MCF 10A (cell line): ENCODE measurements at regions not wholly inside any gene's neighbourhood (a gene's known extent, or its start where the extent isn't known, plus 50 kb on each side); places are given as distances from the start of the nearest gene placed in this dataset.
"Not testable (repeated sequence)": the region's sequence is repeated elsewhere in the genome, so short reads cannot be mapped to it uniquely, and the experiment has no call there.

Experiments used
- BruUV-seq: library from RNA; stranded (reverse); fragments of 400-500 nt; replicated peaks from 2 replicates; lab custom pipeline; 2021; lab: Mats Ljungman, UMichigan
- CTCF ChIA-PET: fragments of 300-600 bp; sonication (Branson Sonifier 250); formaldehyde crosslinking; extraction: SDS; loops from one replicate; lab custom pipeline; 2021; ENCODE audit warnings: antibody characterized with exemption, inconsistent platforms; lab: Yijun Ruan, JAX
- POLR2A ChIA-PET: fragments of 300-600, 350-650 bp; sonication (Branson Sonifier 250); formaldehyde crosslinking; extraction: SDS; loops from one replicate; lab custom pipeline; 2020; ENCODE audit warnings: antibody characterized with exemption, inconsistent platforms; lab: Yijun Ruan, JAX
- DNase-seq: peaks from one replicate; pipeline ENCODE4 v3.0.0-alpha.2; 2018; ENCODE audit not compliant: unreplicated experiment
- H3K27ac Mint-ChIP-seq: one replicate; pipeline ENCODE4 v1.8.0; 2022; ENCODE audit warnings: mild to moderate bottlenecking, low read depth, mixed read lengths; ENCODE audit not compliant: unreplicated experiment
- H3K27me3 Mint-ChIP-seq: one replicate; pipeline ENCODE4 v1.8.0; 2022; ENCODE audit warnings: mixed read lengths; ENCODE audit not compliant: insufficient read depth, unreplicated experiment
- H3K36me3 Mint-ChIP-seq: one replicate; pipeline ENCODE4 v1.8.0; 2022; ENCODE audit warnings: mild to moderate bottlenecking, moderate library complexity, mixed read lengths; ENCODE audit not compliant: insufficient read depth, unreplicated experiment
- H3K4me1 Mint-ChIP-seq: one replicate; pipeline ENCODE4 v1.8.0; 2022; ENCODE audit warnings: mixed read lengths; ENCODE audit not compliant: insufficient read depth, unreplicated experiment
- H3K4me3 Mint-ChIP-seq: one replicate; pipeline ENCODE4 v1.8.0; 2022; ENCODE audit warnings: mild to moderate bottlenecking, moderate library complexity, mixed read lengths; ENCODE audit not compliant: unreplicated experiment
- H3K9me3 Mint-ChIP-seq: one replicate; pipeline ENCODE4 v1.8.0; 2022; ENCODE audit warnings: mixed read lengths; ENCODE audit not compliant: unreplicated experiment
- CTCF ChIP-seq: fragments of 200-600 bp; IDR thresholded peaks from one replicate; pipeline ENCODE4 v1.8.0; 2022; ENCODE audit warnings: antibody characterized with exemption, mild to moderate bottlenecking; ENCODE audit not compliant: unreplicated experiment
- intact Hi-C: fragments of 100-400 bp; cut with micrococcal nuclease; formaldehyde crosslinking; loops from 2 replicates; pipeline ENCODE4 v1.14.1; 2022

GRCh38 chrX:89707363-89707927, 214.3 kb upstream of the TGIF2LX start:
- POLR2A ChIA-PET, H3K4me3 Mint-ChIP-seq, H3K27ac Mint-ChIP-seq, H3K27me3 Mint-ChIP-seq, H3K9me3 Mint-ChIP-seq, H3K4me1 Mint-ChIP-seq, BruUV-seq, intact Hi-C loops, CTCF ChIA-PET, H3K36me3 Mint-ChIP-seq, DNase-seq: not testable (repeated sequence)

GRCh38 chrX:89734367-89734766, 187.3 kb upstream of the TGIF2LX start:
- H3K9me3 Mint-ChIP-seq, H3K27me3 Mint-ChIP-seq, DNase-seq, H3K4me1 Mint-ChIP-seq, H3K27ac Mint-ChIP-seq, POLR2A ChIA-PET, H3K36me3 Mint-ChIP-seq, BruUV-seq, H3K4me3 Mint-ChIP-seq, intact Hi-C loops, CTCF ChIA-PET: not testable (repeated sequence)

- H3K27me3 Mint-ChIP-seq, POLR2A ChIA-PET, BruUV-seq, DNase-seq, H3K36me3 Mint-ChIP-seq, intact Hi-C loops, H3K9me3 Mint-ChIP-seq, H3K27ac Mint-ChIP-seq, H3K4me3 Mint-ChIP-seq, H3K4me1 Mint-ChIP-seq: not testable (repeated sequence)
- CTCF ChIA-PET: interaction anchor here (1.0 kb wide), 1 partner anchor 1637 kb away, joined by 3 read pairs; no protein-coding TSS in a partner anchor
These were observed 165.2 kb upstream of the TGIF2LX start for GRCh38 chrX:89756466-89756865.

GRCh38 chrX:89757767-89758166, 163.9 kb upstream of the TGIF2LX start:
- BruUV-seq, H3K36me3 Mint-ChIP-seq, H3K27me3 Mint-ChIP-seq, intact Hi-C loops, H3K27ac Mint-ChIP-seq, H3K4me1 Mint-ChIP-seq, H3K9me3 Mint-ChIP-seq, POLR2A ChIA-PET, H3K4me3 Mint-ChIP-seq: not testable (repeated sequence)
- CTCF ChIA-PET: interaction anchor here (1.6 kb wide), 1 partner anchor 19 kb away, joined by 5 read pairs; no protein-coding TSS in a partner anchor
- TF ChIP-seq CTCF: peak; percentile 40
- peak; percentile 30 for DNase-seq

- H3K4me1 Mint-ChIP-seq, POLR2A ChIA-PET, BruUV-seq, H3K27ac Mint-ChIP-seq, CTCF ChIA-PET, H3K36me3 Mint-ChIP-seq, intact Hi-C loops, H3K4me3 Mint-ChIP-seq, H3K27me3 Mint-ChIP-seq, H3K9me3 Mint-ChIP-seq: not testable (repeated sequence)
- peak; percentile 0 for DNase-seq
These were observed 162.5 kb upstream of the TGIF2LX start for GRCh38 chrX:89759076-89759685.

- H3K9me3 Mint-ChIP-seq, CTCF ChIA-PET, intact Hi-C loops, H3K27me3 Mint-ChIP-seq, H3K4me1 Mint-ChIP-seq, H3K4me3 Mint-ChIP-seq, H3K27ac Mint-ChIP-seq, DNase-seq, H3K36me3 Mint-ChIP-seq, BruUV-seq, POLR2A ChIA-PET: not testable (repeated sequence)
These were observed 150.1 kb upstream of the TGIF2LX start for GRCh38 chrX:89771639-89772038.

- H3K27me3 Mint-ChIP-seq, H3K4me3 Mint-ChIP-seq, H3K9me3 Mint-ChIP-seq, DNase-seq, H3K4me1 Mint-ChIP-seq, intact Hi-C loops, BruUV-seq, CTCF ChIA-PET, H3K36me3 Mint-ChIP-seq, H3K27ac Mint-ChIP-seq, POLR2A ChIA-PET: not testable (repeated sequence)
These were observed 110.3 kb upstream of the TGIF2LX start for GRCh38 chrX:89811440-89811839.

GRCh38 chrX:89839723-89840122, 82.0 kb upstream of the TGIF2LX start:
- H3K4me3 Mint-ChIP-seq, H3K27ac Mint-ChIP-seq, intact Hi-C loops, POLR2A ChIA-PET, H3K4me1 Mint-ChIP-seq, H3K36me3 Mint-ChIP-seq, H3K27me3 Mint-ChIP-seq, BruUV-seq, H3K9me3 Mint-ChIP-seq, CTCF ChIA-PET: not testable (repeated sequence)
- DNase-seq: peak; percentile 0
